Thyroid gland (tissue), 4 donors: ENCODE measurements at regions not wholly inside any gene's neighbourhood (a gene's known extent, or its start where the extent isn't known, plus 50 kb on each side); places are given as distances from the start of the nearest gene placed in this dataset.
A peak's percentile ranks its signal among the peaks of the same experiment; 100 is the strongest.
"Not testable (repeated sequence)": the region's sequence is repeated elsewhere in the genome, so short reads cannot be mapped to it uniquely, and the experiment has no call there.

ENCODE experiments used
- POLR2A ChIP-seq, 2 donors: fragments of 450-650 bp; IDR thresholded peaks; one replicate each; pipeline ENCODE4 v1.6.1; 2017; ENCODE audit warnings: antibody characterized with exemption in 2 of 2, mild to moderate bottlenecking in 2 of 2, moderate library complexity in 1 of 2
- TF ChIP-seq, protein P1 (sequence below), 6 experiments: fragments of 200-600 bp in 3 of 6; fragments of 450-650 bp in 3 of 6; sonication (generic) in 3 of 6; IDR thresholded peaks; one replicate each; pipeline ENCODE4 v1.5.1; 2016 to 2019; ENCODE audit warnings: antibody characterized with exemption in 6 of 6, mild to moderate bottlenecking in 2 of 6, inconsistent platforms in 1 of 6, moderate library complexity in 1 of 6

DNA sequence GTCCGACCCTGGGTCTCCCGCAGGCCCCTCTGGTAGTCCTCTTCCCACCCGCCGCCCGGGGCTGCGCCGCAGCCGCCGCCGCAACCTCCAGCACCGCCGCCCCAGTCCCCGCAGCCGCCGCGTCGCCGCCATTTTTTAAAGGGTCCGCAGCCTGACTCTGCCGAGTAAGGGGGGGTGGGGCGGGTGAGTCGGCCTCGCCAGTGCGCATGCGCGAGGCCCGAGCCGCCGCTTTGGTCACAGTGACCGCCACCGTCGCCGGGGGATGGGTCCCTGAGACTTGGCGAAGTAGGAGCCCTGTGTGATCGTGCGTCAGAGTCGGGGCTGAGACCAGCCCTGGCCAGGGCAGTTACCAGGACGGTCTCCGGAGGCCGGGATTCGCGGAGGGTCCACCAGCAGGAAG lies 532.8 kb downstream of the FOXD4L4 start:
- TF ChIP-seq, protein P1, sequence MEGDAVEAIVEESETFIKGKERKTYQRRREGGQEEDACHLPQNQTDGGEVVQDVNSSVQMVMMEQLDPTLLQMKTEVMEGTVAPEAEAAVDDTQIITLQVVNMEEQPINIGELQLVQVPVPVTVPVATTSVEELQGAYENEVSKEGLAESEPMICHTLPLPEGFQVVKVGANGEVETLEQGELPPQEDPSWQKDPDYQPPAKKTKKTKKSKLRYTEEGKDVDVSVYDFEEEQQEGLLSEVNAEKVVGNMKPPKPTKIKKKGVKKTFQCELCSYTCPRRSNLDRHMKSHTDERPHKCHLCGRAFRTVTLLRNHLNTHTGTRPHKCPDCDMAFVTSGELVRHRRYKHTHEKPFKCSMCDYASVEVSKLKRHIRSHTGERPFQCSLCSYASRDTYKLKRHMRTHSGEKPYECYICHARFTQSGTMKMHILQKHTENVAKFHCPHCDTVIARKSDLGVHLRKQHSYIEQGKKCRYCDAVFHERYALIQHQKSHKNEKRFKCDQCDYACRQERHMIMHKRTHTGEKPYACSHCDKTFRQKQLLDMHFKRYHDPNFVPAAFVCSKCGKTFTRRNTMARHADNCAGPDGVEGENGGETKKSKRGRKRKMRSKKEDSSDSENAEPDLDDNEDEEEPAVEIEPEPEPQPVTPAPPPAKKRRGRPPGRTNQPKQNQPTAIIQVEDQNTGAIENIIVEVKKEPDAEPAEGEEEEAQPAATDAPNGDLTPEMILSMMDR (IDR thresholded peaks at IDR 0.05), result not testable (repeated sequence)
- peak in 1 of 2 donors; percentile 84 for TF ChIP-seq POLR2A (IDR thresholded peaks at IDR 0.05)
